ENCODE measurements at regions not wholly inside any gene's neighbourhood (a gene's known extent, or its start where the extent isn't known, plus 50 kb on each side); places are given as distances from the start of the nearest gene placed in this dataset.

- DNase-seq: no peak
These were observed 96.5 kb upstream of the PALM2AKAP2 start for GRCh38 chr9:109683521-109683920.

DNA sequence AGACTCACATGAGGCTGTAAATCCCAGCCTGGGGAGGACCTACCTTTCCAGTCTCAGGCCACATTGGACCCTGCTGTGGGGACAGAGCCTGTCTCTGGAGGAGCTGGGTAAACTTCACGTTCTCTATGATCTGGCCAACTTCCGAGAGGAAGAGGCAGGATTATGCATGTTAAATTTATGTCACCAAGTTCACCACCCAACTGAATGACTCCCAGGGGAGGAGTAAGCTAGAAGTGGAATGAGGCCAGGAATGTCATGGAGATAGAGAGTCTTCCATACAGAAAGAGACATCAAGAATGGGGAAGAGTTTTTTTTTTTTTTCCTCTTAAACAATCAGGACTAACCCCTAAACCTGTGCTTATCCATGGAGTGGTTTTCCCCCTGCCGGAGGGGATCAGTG is 90.3 kb upstream of the PALM2AKAP2 start:
- no peak for DNase-seq

DNA sequence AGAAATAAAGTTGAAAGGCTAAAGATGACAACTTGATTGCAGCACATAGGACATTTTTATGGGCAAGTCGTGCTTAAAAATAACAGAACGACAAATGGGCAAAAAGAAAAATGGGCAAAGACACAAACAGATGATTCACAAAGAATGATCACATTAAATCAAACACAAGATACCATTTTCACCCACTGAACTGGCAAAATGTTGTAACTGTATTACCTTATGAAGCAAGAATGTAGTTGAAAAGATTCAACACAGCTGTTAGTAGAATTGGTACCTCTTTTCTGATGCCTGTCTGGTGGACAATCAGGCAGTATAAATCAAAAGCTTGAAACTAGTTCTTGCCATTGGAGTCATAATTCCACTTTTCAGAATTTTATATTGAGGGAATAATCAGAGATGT is 81.0 kb upstream of the PALM2AKAP2 start:
- no peak for DNase-seq

GRCh38 chr9:109704546-109704945 is 75.5 kb upstream of the PALM2AKAP2 start:
- DNase-seq: no peak

DNA sequence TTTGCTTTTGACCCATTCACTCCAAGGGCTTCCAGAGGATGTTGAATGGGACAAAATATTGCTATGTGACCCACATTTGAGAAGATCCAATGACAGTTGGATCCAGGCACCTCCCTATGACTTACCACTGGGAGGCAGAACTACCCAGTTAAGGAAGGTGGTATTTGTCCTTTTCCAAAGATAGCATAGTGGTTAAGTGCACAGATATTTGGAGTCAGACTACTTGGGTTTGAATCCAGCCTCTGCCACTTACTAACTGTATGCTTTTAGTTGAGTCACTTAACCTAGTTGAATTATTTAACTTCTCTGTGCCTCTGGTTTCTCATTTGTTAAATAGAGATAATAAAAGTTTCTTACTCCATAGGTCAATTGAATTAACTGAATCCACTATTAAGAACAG is 74.5 kb upstream of the PALM2AKAP2 start:
- no peak for DNase-seq

DNA sequence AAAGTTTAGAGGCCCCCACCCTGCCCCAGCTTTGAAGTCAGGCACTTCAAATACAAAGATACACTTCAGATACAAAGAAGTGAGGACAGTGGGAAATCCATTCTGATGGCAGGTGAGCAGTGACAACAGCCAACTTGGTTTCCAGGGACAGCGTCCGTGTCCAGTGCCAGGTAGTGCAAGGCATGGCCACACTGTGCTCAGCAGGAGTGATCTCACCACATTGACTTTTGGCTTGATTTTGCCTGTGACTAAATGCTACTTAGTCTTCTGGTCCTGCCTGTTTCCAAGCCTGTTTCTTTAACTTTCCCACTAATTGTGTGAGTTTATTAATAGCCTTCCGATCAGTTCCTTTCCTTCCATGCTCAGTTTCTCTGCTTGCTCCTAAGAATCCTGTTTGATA is 72.6 kb upstream of the PALM2AKAP2 start:
- DNase-seq: no peak

- no peak for DNase-seq
These were observed 71.5 kb upstream of the PALM2AKAP2 start for GRCh38 chr9:109708451-109708945.

DNA sequence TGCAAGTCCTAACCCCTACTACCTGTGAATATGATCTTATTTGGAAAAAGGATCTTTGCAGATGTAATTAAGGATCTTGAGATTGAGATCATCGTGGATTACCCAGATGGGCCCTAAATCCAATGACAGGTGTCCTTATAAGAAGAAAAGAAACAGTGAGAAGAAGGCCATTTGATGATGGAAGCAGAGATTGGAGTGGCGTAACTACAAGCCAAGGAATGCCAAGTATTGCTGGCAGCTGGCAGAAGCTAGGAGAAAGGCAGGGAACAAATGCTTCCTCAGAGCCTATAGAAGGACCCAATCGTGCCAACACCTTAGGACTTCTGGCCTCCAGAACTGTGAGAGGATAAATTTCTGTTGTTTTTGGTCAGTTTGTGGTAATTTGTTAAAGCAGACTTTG is 70.1 kb upstream of the PALM2AKAP2 start:
- DNase-seq: no peak

DNA sequence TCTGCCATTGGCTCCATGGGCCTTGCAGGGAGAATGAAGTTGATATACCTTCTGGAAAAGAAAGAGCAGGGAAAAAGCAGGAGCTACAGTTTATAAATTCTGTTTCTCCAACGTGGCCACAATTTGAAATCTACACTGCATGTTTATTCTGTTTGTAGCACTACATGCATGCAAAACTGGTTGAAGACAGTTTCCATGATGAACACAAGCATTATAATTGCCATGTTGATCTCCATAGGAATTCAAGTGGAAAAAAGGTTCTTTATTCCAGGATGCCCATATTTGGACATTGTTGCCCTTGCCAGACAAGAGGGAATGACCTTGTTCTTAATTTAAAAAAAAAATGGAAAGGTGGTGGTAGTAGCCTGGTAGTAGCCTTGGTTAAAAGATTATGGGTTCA is 69.2 kb upstream of the PALM2AKAP2 start:
- DNase-seq: no peak

- no peak for DNase-seq
These were observed 64.7 kb upstream of the PALM2AKAP2 start for GRCh38 chr9:109715344-109715743.

DNA sequence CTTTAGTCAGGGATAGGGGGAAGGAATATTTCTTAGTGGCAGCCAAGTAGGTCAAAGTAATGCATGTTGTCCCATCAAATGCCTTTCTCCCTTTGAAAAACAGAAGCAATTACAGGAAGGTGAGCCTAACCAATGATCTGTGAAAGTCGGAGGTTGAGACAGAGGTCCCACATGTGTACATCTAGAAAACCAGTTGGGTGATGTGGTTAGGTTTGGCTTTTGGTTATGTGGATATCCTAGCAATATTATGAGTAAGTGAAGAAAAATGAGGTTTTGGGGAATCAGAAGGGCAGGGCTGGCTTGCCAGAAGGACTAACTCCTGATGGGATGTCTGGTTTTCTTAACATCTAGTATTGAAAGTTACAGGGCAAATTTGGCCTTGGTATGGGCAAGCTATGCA is 63.4 kb upstream of the PALM2AKAP2 start:
- no peak for DNase-seq

GRCh38 chr9:109717342-109717741 is 62.7 kb upstream of the PALM2AKAP2 start:
- DNase-seq: no peak

GRCh38 chr9:109718861-109719260 is 61.1 kb upstream of the PALM2AKAP2 start:
- no peak for DNase-seq

DNA sequence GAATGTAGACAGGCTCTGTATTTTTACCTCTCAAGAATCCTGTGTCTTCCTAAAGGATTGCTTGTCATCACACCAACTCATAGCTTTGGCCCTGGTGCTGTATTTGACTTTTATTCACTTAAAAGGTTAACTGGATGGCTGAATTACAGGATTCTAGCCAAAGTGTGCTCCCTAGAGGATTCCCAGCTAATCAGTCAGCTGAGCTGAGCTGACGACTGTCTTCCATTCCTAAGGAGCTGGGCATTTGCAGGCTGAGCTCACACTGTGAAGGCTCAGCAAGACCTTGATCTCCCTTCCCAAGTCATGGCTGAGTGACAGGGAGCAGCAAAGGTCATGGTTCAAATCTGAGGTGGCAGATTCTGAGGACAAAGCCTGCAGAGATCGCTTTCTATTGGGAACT is 59.0 kb upstream of the PALM2AKAP2 start:
- DNase-seq: no peak

DNA sequence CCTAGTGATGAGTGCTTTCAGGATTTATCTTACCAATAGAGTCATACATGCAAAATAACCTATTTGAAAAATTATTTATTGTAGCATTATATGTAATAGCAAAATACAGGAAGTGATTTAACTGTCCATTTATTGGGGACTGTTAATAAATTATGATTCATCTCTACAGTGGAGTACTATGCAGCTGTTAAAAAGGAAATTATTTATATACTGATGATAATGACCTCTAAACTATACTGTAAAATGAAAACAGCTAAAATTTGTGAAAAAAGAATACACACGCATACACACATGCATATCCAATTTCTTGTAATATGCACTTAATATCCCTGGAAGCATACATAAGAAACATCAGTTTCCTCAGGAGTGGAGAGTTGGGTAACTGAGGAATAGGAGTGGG is 58.0 kb upstream of the PALM2AKAP2 start:
- no peak for DNase-seq

GRCh38 chr9:109723781-109724180 is 56.2 kb upstream of the PALM2AKAP2 start:
- no peak for DNase-seq

GRCh38 chr9:109725460-109725859 is 54.5 kb upstream of the PALM2AKAP2 start:
- DNase-seq: no peak

DNA sequence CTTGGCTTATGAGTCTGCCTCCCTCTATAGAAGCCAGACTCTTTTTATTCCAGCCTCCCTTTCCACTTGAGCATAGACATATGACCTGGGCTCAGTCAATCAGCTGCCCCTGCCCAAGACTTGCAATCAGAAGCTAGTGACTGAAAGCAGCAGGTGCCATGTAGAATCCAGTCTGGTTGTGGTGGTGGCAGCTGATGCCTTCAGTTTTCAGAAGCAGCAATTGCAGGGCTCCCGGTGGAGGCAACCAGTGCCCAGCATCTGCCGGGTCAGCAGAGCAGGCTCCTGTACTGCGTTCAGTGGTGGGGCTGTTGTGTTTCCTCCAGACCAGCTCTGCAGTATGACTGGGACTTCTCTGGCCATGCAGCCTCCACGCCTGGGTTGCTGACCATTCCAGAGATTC is 53.9 kb upstream of the PALM2AKAP2 start:
- DNase-seq: no peak

DNA sequence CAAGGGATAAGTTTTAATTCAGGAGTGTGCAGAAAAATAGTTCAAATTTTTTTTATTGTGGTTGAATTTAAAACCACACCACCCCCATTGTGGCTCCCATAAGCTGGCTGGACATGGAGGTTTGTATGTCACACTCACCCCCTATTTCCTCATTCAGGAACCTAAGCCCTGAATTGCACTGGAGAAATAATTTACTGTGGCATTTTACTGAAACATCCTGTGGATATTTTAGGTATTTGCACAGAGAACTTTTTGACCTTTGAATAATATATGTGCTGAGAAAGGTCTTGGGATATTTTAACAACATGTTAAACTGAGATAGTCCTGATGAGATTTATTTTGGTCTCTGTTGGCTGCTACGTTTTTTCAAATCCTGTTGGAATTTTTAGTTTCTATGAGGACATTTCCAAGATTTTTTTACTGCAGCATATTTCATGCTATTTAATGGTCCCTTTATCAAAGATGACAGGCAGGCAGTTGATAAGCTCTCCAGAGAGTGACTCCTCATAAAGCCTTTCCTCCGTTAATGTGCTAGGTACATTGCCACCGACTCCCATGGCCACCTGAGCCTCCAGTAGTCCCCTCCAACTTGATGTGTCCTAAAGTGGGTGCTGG is 51.2 kb upstream of the PALM2AKAP2 start:
- DNase-seq: no peak

GRCh38 chr9:109729513-109729912 is 50.5 kb upstream of the PALM2AKAP2 start:
- DNase-seq: no peak
